Skeletal muscle tissue (tissue), 3 donors: ENCODE measurements at regions not wholly inside any gene's neighbourhood (a gene's known extent, or its start where the extent isn't known, plus 50 kb on each side); places are given as distances from the start of the nearest gene placed in this dataset.

Experiments used
- H3K27ac ChIP-seq: one replicate; pipeline ENCODE4 v1.7.0; 2013; ENCODE audit warnings: mild to moderate bottlenecking, low read depth, low read length, inconsistent platforms
- H3K27me3 ChIP-seq, 3 donors: one replicate each; pipeline ENCODE4 v1.7.0; 2013; ENCODE audit warnings: low read length in 3 of 3; ENCODE audit not compliant: control insufficient read depth in 3 of 3, insufficient read depth in 3 of 3
- H3K36me3 ChIP-seq, 3 donors: one replicate each; pipeline ENCODE4 v1.7.0; 2013; ENCODE audit warnings: low read length in 3 of 3; ENCODE audit not compliant: control insufficient read depth in 3 of 3, insufficient read depth in 3 of 3
- H3K4me1 ChIP-seq, 3 donors: one replicate each; pipeline ENCODE4 v1.7.0; 2013; ENCODE audit warnings: low read length in 3 of 3, mild to moderate bottlenecking in 3 of 3; ENCODE audit not compliant: control insufficient read depth in 3 of 3, insufficient read depth in 3 of 3
- H3K4me3 ChIP-seq, 3 donors: one replicate each; pipeline ENCODE4 v1.7.0; 2013; ENCODE audit warnings: low read length in 3 of 3
- H3K9ac ChIP-seq, 3 donors: one replicate each; pipeline ENCODE4 v1.7.0; 2013; ENCODE audit warnings: low read length in 3 of 3, mild to moderate bottlenecking in 3 of 3, moderate library complexity in 2 of 3, low read depth in 1 of 3
- H3K9me3 ChIP-seq, 3 donors: one replicate each; pipeline ENCODE4 v1.7.0; 2013; ENCODE audit warnings: low read length in 3 of 3; ENCODE audit not compliant: control insufficient read depth in 3 of 3
- donor health status: Osteomylitis.

DNA sequence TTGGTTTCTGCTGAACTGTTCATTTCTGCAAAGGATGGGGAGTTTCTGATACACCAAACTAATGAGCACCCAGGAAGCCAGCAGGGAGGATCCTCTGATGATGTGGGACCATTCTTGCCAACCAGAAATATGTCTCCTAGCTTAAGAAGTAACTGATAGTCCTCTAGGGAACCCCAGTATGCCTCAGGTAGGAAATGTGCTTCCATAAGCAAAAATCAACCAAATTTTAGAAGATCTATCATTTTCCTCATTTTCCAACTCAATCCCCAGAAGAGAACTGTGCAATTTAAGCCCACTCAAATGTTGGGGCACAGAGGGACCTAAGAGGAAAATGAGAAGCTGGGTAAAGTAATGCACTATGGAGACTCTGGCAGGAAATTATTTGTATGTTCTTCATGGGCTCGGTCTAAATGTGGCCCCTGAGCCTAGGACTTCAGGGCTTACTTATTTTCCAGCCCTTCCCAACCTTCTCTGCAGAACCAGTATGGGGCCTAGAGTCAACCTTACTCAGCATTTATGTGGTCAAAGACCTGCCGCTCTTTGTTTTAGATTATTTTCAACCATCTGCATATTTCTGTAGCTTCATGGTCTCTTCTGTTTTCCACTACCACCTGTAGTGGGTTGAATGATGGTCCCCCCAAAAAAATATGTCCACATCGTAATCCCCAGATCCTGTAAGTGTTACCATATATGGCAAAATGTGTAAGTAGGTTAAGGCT lies 359.8 kb upstream of the CDH4 start:
- Histone ChIP-seq H3K9ac (no peak overlapping the region), H3K36me3 (no peaks in the 10 kb centered on the region), H3K9me3 (peaks cover 0 to 2% (median 0%) of the 10 kb centered on the region in 3 donors), H3K27ac (no peak overlapping the region), H3K27me3 (no peaks in the 10 kb centered on the region), H3K4me3 (no peak overlapping the region), H3K4me1 (no peaks in the 10 kb centered on the region)

- no peaks in the 10 kb centered on the region for H3K4me1 ChIP-seq
- H3K4me3 ChIP-seq, result no peak overlapping the region
- no peaks in the 10 kb centered on the region for H3K27me3 ChIP-seq
- no peak overlapping the region for H3K27ac ChIP-seq
- no peaks in the 10 kb centered on the region for H3K36me3 ChIP-seq
- no peak overlapping the region for H3K9ac ChIP-seq
- peaks cover 0 to 4% (median 0%) of the 10 kb centered on the region in 3 donors for H3K9me3 ChIP-seq
Measured at GRCh38 chr20:60894091-60894490, 358.0 kb upstream of the CDH4 start.

DNA sequence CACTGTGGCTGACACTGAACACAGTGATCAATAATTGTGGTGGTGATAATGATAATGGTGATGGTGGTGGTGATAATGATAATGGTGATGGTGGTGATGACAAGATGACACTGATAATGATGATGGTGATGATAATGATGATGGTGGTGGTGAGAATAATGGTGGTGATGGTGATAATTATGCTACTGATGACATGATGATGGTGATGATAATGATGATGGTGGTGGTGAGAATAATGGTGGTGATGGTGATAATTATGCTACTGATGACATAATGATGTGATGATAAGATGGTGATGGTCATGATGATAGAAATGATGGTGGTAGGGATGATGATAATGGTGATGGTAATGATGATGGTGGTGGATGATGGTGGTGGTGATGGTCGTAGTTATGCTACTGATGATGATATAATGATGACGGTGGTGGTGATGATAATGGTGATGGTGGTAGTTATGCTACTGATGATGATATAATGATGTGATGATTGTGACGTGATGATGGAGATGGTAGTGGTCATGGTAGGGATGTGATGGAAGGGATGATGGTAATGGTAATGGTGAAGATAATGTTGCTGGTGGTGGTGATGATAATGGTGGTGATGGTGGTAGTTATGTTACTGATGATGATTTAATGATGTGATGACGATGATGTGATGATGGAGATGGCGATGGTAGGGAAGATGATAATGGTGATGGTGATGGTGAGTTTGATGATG lies 356.5 kb upstream of the CDH4 start:
- Histone ChIP-seq H3K9ac (no peak overlapping the region), H3K4me1 (no peaks in the 10 kb centered on the region), H3K9me3 (peaks cover 0 to 4% (median 0%) of the 10 kb centered on the region in 3 donors), H3K27me3 (no peaks in the 10 kb centered on the region), H3K36me3 (no peaks in the 10 kb centered on the region), H3K27ac (no peak overlapping the region), H3K4me3 (no peak overlapping the region)

- H3K4me3 ChIP-seq, result no peak overlapping the region
- H3K4me1 ChIP-seq, result no peaks in the 10 kb centered on the region
- no peaks in the 10 kb centered on the region for H3K36me3 ChIP-seq
- no peaks in the 10 kb centered on the region for H3K27me3 ChIP-seq
- no peak overlapping the region for H3K9ac ChIP-seq
- no peak overlapping the region for H3K27ac ChIP-seq
- H3K9me3 ChIP-seq, result peaks cover 0 to 4% (median 2%) of the 10 kb centered on the region in 3 donors
Measured at GRCh38 chr20:60897976-60898375, 354.1 kb upstream of the CDH4 start.

DNA sequence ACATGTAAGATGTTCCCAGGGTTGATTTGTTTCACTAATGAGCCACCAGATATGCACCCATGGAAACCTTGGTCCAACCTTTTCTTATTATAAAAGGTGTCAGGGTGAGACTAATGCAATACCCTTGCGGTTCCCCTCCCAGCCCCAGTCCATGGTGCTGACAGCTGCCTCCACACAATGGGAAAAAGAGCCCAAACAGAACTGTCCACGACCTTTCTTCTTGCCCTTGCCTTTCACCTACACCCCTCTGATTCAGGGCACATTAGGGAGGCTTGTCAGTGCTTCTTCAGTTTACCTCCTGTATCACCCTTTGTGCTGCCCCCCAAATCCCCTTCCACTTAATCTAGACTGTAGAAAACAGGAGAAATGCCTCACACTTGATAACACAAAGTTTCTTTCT lies 352.7 kb upstream of the CDH4 start:
- Histone ChIP-seq H3K4me1 (no peaks in the 10 kb centered on the region), H3K27ac (no peak overlapping the region), H3K36me3 (no peaks in the 10 kb centered on the region), H3K4me3 (no peak overlapping the region), H3K27me3 (no peaks in the 10 kb centered on the region), H3K9me3 (peaks cover 0 to 4% (median 2%) of the 10 kb centered on the region in 3 donors), H3K9ac (no peak overlapping the region)

DNA sequence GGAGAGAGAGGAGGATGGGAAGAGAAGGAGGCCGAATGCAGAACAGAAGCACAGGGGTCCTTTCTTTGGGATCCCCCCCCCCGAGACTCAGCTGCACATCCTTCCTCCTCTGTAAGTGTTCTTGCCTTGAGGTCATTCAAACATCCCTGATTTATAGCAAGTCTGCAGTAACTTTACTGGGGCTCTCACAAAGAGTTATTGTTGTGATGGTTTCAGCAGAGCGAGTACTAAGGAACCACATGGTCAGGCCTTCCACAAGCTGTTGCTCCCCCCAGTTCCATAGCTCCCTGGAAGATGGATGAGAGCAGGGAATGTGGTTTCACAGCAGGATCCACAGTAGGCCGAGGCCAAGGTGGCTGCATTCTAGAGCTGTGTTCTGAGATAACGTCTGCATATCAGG lies 351.4 kb upstream of the CDH4 start:
- H3K4me1 ChIP-seq, result no peaks in the 10 kb centered on the region
- no peaks in the 10 kb centered on the region for H3K27me3 ChIP-seq
- peaks cover 0 to 4% (median 2%) of the 10 kb centered on the region in 3 donors for H3K9me3 ChIP-seq
- no peak overlapping the region for H3K9ac ChIP-seq
- H3K4me3 ChIP-seq, result no peak overlapping the region
- no peaks in the 10 kb centered on the region for H3K36me3 ChIP-seq
- no peak overlapping the region for H3K27ac ChIP-seq

- H3K4me3 ChIP-seq, result no peak overlapping the region
- H3K9me3 ChIP-seq, result peaks cover 0 to 2% (median 2%) of the 10 kb centered on the region in 3 donors
- H3K27ac ChIP-seq, result no peak overlapping the region
- no peak overlapping the region for H3K9ac ChIP-seq
- no peaks in the 10 kb centered on the region for H3K4me1 ChIP-seq
- H3K36me3 ChIP-seq, result no peaks in the 10 kb centered on the region
- H3K27me3 ChIP-seq, result no peaks in the 10 kb centered on the region
Measured at GRCh38 chr20:60901831-60902230, 350.2 kb upstream of the CDH4 start.

DNA sequence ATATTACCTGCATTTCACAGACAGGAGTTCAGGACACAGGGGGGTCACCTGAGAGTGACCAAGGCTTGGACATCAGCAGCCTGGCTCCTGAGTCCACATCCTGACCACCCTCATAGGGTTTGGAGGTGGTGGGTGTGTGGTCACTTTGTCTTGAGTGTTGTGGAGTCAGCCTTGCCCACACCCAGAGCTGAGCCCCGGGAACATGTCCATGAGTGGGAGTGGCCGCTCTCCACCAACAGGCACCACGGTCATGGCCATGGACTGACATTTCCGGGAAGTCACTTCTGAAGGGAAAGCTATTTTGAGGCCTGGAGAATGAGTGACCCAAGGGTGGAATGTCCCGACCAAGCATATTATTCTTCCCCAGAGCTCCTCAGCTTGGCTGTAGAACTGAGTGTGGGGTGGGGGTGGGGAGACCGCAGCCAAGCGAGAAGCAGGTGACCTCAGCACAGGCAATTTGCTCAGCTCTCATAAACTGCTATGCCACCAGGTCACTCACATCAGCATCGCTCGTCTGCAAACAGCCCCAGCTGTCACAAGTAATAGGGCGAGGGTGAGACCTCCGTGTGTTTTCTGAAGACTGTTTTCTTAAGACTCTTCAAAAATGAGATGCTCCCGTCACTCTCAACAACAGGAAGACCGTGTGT lies 348.6 kb upstream of the CDH4 start:
- no peak overlapping the region for H3K27ac ChIP-seq
- peaks cover 0 to 2% (median 0%) of the 10 kb centered on the region in 3 donors for H3K9me3 ChIP-seq
- no peaks in the 10 kb centered on the region for H3K27me3 ChIP-seq
- H3K4me3 ChIP-seq, result no peak overlapping the region
- no peaks in the 10 kb centered on the region for H3K36me3 ChIP-seq
- H3K9ac ChIP-seq, result no peak overlapping the region
- no peaks in the 10 kb centered on the region for H3K4me1 ChIP-seq

DNA sequence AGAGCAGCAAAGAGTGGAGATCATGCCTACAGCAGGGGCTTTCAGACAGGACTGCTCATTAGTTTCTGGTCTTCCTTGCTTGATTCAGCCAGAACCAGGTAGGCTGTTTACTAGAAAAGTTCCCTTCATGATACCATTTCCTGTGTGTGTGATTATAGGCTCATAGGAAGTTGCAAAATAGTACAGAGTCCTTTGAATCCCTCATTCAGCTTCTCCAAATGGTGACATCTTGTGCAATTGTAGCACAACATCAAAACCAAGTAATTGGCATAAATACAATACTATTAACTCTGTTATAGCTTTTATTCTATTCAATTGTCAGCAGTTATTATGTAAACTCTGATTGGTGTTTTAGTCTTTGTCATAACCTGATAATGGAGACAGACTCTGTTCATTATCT lies 347.3 kb upstream of the CDH4 start:
- no peaks in the 10 kb centered on the region for H3K27me3 ChIP-seq
- no peaks in the 10 kb centered on the region for H3K4me1 ChIP-seq
- no peak overlapping the region for H3K4me3 ChIP-seq
- H3K36me3 ChIP-seq, result no peaks in the 10 kb centered on the region
- no peak overlapping the region for H3K27ac ChIP-seq
- no peak overlapping the region for H3K9ac ChIP-seq
- peaks cover 0 to 2% (median 0%) of the 10 kb centered on the region in 3 donors for H3K9me3 ChIP-seq

DNA sequence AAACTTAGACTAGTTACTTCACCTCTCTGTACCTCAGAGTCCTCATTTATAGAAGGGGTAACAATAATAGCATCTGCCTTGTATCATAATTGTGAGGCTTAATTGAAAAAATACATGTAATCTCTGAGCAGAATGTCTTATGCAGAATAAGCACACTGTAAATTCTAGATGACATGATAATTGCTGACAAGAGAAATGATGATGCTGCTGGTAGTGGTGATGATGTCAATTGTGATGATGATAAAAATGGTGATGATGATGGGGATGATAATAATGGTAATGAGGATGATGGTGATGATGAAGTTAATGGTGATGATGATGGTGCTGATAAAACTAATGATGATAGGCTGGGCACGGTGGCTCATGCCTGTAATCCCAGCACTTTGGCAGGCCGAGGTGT lies 346.1 kb upstream of the CDH4 start:
- no peak overlapping the region for H3K9ac ChIP-seq
- no peaks in the 10 kb centered on the region for H3K4me1 ChIP-seq
- H3K4me3 ChIP-seq, result no peak overlapping the region
- H3K27me3 ChIP-seq, result no peaks in the 10 kb centered on the region
- H3K9me3 ChIP-seq, result no peaks in the 10 kb centered on the region
- no peaks in the 10 kb centered on the region for H3K36me3 ChIP-seq
- no peak overlapping the region for H3K27ac ChIP-seq
